K562 (cell line): ENCODE measurements at regions not wholly inside any gene's neighbourhood (a gene's known extent, or its start where the extent isn't known, plus 50 kb on each side); places are given as distances from the start of the nearest gene placed in this dataset.

Source experiments
- CHD4 ChIP-seq: fragments of 200-600 bp; sonication (generic); IDR thresholded peaks from 3 replicates; pipeline ENCODE4 v1.6.1; 2012; ENCODE audit warnings: low read depth, mild to moderate bottlenecking, mixed read lengths, low read length, inconsistent platforms; ENCODE audit not compliant: insufficient read depth, insufficient replicate concordance, poor library complexity, severe bottlenecking
- FOXK2 ChIP-seq, 2 experiments: fragments of 450-650 bp; IDR thresholded peaks in 1 of 2; conservative IDR thresholded peaks in 1 of 2; 2 replicates each; pipeline ENCODE4 v1.6.1; 2016; ENCODE audit warnings: low read depth in 2 of 2, mild to moderate bottlenecking in 1 of 2
- NCOA1 ChIP-seq: fragments of 450-650 bp; IDR thresholded peaks from 2 replicates; pipeline ENCODE4 v1.6.1; 2016; ENCODE audit warnings: low read depth
- RAD21 ChIP-seq, 2 experiments: fragments of 250-450 bp in 1 of 2; fragments of 450-650 bp in 1 of 2; sonication (Bioruptor Pico) in 1 of 2; formaldehyde crosslinking in 1 of 2; IDR thresholded peaks in 1 of 2; conservative IDR thresholded peaks in 1 of 2; 2 replicates each; pipeline versions ENCODE4 v1.4.0 to v1.8.0; 2020 to 2022; ENCODE audit warnings: mild to moderate bottlenecking in 2 of 2, moderate library complexity in 1 of 2
- ZNF24 ChIP-seq: fragments of 450-650 bp; IDR thresholded peaks from 2 replicates; pipeline ENCODE4 v1.6.1; 2016

GRCh38 chr5:115417076-115417475, 120.6 kb upstream of the CCDC112 start:
- TF ChIP-seq NCOA1: no peak
- no peak for TF ChIP-seq CHD4
- no peak for TF ChIP-seq RAD21 (CRISPR knock-in tag; conservative IDR thresholded peaks at IDR 0.05 in 1 of 2, IDR thresholded peaks at IDR 0.05 in 1 of 2)
- no peak for TF ChIP-seq FOXK2 (conservative IDR thresholded peaks at IDR 0.05 in 1 of 2, IDR thresholded peaks at IDR 0.05 in 1 of 2; ENCODE audit: low read depth in 2 of 2)
- no peak for TF ChIP-seq ZNF24
